Endodermal cell (in vitro differentiated cells): ENCODE measurements at regions not wholly inside any gene's neighbourhood (a gene's known extent, or its start where the extent isn't known, plus 50 kb on each side); places are given as distances from the start of the nearest gene placed in this dataset.

Experiments used
- DNase-seq: peaks from one replicate; pipeline ENCODE4 v3.0.0-alpha.2; 2017
- H3K27ac ChIP-seq: 2 replicates; pipeline ENCODE4 v1.5.1; 2013; ENCODE audit warnings: mild to moderate bottlenecking, low read depth, low read length, moderate library complexity
- H3K27me3 ChIP-seq: 2 replicates; pipeline ENCODE4 v1.6.1; 2013; ENCODE audit warnings: mild to moderate bottlenecking, low read length, moderate library complexity; ENCODE audit not compliant: insufficient read depth, control insufficient read depth, poor library complexity, severe bottlenecking
- H3K36me3 ChIP-seq: 2 replicates; pipeline ENCODE4 v1.7.0; 2013; ENCODE audit warnings: mild to moderate bottlenecking, low read length, moderate library complexity; ENCODE audit not compliant: control insufficient read depth, insufficient read depth
- H3K4me1 ChIP-seq: one replicate; pipeline ENCODE4 v1.7.0; 2013; ENCODE audit warnings: low read length; ENCODE audit not compliant: control insufficient read depth, insufficient read depth
- H3K4me3 ChIP-seq: 2 replicates; pipeline ENCODE4 v1.5.1; 2013; ENCODE audit warnings: mild to moderate bottlenecking, low read length, moderate library complexity
- H3K9ac ChIP-seq: 2 replicates; pipeline ENCODE4 v1.6.1; 2013; ENCODE audit warnings: mild to moderate bottlenecking, low read length, moderate library complexity; ENCODE audit not compliant: poor library complexity, severe bottlenecking; ENCODE audit errors: extremely low read depth
- H3K9me3 ChIP-seq: 2 replicates; pipeline ENCODE4 v1.6.1; 2013; ENCODE audit warnings: mild to moderate bottlenecking, low read length, moderate library complexity; ENCODE audit not compliant: control insufficient read depth
- H3K27ac Mint-ChIP-seq: 2 replicates; pipeline ENCODE4 v1.8.0; 2020; ENCODE audit warnings: mixed read lengths
- H3K27me3 Mint-ChIP-seq: 2 replicates; pipeline ENCODE4 v1.8.0; 2021; ENCODE audit warnings: mild to moderate bottlenecking, mixed read lengths; ENCODE audit not compliant: insufficient read depth
- H3K36me3 Mint-ChIP-seq: 2 replicates; pipeline ENCODE4 v1.8.0; 2020; ENCODE audit warnings: low read depth, mixed read lengths
- H3K4me1 Mint-ChIP-seq: 2 replicates; pipeline ENCODE4 v1.8.0; 2020; ENCODE audit warnings: mixed read lengths
- H3K4me3 Mint-ChIP-seq: 2 replicates; pipeline ENCODE4 v1.8.0; 2020; ENCODE audit warnings: mild to moderate bottlenecking, moderate library complexity, mixed read lengths
- H3K9me3 Mint-ChIP-seq: 2 replicates; pipeline ENCODE4 v1.8.0; 2020; ENCODE audit warnings: mild to moderate bottlenecking, mixed read lengths
- WGBS, 2 experiments: methylation state at CpG; one replicate each; pipeline versions ENCODE4 v1.1.5 to v1.1.7; 2013; ENCODE audit warnings: missing lambda C conversion rate in 2 of 2, mixed read lengths in 1 of 2; ENCODE audit not compliant: insufficient coverage in 1 of 2, insufficient read length in 1 of 2; 5-methylcytosine and 5-hydroxymethylcytosine counted together
- TF ChIP-seq, protein P1 (sequence below): fragments of 200-600 bp; sonication (generic); conservative IDR thresholded peaks from 2 replicates; pipeline ENCODE4 v1.5.0; 2021; ENCODE audit warnings: antibody characterized with exemption, mild to moderate bottlenecking

- H3K27me3 ChIP-seq = no peaks in the 10 kb centered on the region
- Mint-ChIP-seq H3K36me3 (no peaks in the 10 kb centered on the region), H3K9me3 (no peaks in the 10 kb centered on the region), H3K27ac (no peak overlapping the region), H3K27me3 (no peaks in the 10 kb centered on the region), H3K4me3 (no peak overlapping the region), H3K4me1 (no peaks in the 10 kb centered on the region)
- no peaks in the 10 kb centered on the region for H3K36me3 ChIP-seq
- WGBS, 2 experiments = 90 to 91% methylated on average over 11 of the region's 11 CpGs
- no peaks in the 10 kb centered on the region for H3K9me3 ChIP-seq
- no peak for DNase-seq
- H3K27ac ChIP-seq = no peak overlapping the region
- H3K9ac ChIP-seq = no peak overlapping the region
- no peaks in the 10 kb centered on the region for H3K4me1 ChIP-seq
- H3K4me3 ChIP-seq = no peak overlapping the region
- TF ChIP-seq, protein P1, sequence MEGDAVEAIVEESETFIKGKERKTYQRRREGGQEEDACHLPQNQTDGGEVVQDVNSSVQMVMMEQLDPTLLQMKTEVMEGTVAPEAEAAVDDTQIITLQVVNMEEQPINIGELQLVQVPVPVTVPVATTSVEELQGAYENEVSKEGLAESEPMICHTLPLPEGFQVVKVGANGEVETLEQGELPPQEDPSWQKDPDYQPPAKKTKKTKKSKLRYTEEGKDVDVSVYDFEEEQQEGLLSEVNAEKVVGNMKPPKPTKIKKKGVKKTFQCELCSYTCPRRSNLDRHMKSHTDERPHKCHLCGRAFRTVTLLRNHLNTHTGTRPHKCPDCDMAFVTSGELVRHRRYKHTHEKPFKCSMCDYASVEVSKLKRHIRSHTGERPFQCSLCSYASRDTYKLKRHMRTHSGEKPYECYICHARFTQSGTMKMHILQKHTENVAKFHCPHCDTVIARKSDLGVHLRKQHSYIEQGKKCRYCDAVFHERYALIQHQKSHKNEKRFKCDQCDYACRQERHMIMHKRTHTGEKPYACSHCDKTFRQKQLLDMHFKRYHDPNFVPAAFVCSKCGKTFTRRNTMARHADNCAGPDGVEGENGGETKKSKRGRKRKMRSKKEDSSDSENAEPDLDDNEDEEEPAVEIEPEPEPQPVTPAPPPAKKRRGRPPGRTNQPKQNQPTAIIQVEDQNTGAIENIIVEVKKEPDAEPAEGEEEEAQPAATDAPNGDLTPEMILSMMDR = no peak
Measured at GRCh38 chr10:131571346-131571745, 259.8 kb upstream of the TCERG1L start.

- H3K36me3 ChIP-seq = no peaks in the 10 kb centered on the region
- DNase-seq = no peak
- Mint-ChIP-seq H3K27me3 (no peaks in the 10 kb centered on the region), H3K4me1 (no peaks in the 10 kb centered on the region), H3K9me3 (no peaks in the 10 kb centered on the region), H3K4me3 (no peak overlapping the region), H3K36me3 (no peaks in the 10 kb centered on the region), H3K27ac (no peak overlapping the region)
- TF ChIP-seq, protein P1 = no peak
- H3K9ac ChIP-seq = no peak overlapping the region
- H3K4me3 ChIP-seq = no peak overlapping the region
- H3K27me3 ChIP-seq = no peaks in the 10 kb centered on the region
- H3K4me1 ChIP-seq = no peaks in the 10 kb centered on the region
- 82 to 89% methylated on average over 5 to 8 of the region's 8 CpGs for WGBS, 2 experiments
- H3K9me3 ChIP-seq = no peaks in the 10 kb centered on the region
- no peak overlapping the region for H3K27ac ChIP-seq
Measured at GRCh38 chr10:131571865-131572264, 260.3 kb upstream of the TCERG1L start.

GRCh38 chr10:131573256-131573655 lies 261.7 kb upstream of the TCERG1L start:
- H3K9ac ChIP-seq = no peak overlapping the region
- H3K4me3 ChIP-seq = no peak overlapping the region
- WGBS, 2 experiments = 93 to 95% methylated on average over 7 to 11 of the region's 11 CpGs
- H3K27me3 ChIP-seq = no peaks in the 10 kb centered on the region
- no peaks in the 10 kb centered on the region for H3K9me3 ChIP-seq
- no peak for DNase-seq
- Mint-ChIP-seq H3K36me3 (no peaks in the 10 kb centered on the region), H3K9me3 (no peaks in the 10 kb centered on the region), H3K4me1 (no peaks in the 10 kb centered on the region), H3K4me3 (no peak overlapping the region), H3K27ac (no peak overlapping the region), H3K27me3 (no peaks in the 10 kb centered on the region)
- no peak overlapping the region for H3K27ac ChIP-seq
- no peaks in the 10 kb centered on the region for H3K36me3 ChIP-seq
- no peaks in the 10 kb centered on the region for H3K4me1 ChIP-seq
- TF ChIP-seq, protein P1 = no peak
